DND-41 (cell line): ENCODE measurements at regions not wholly inside any gene's neighbourhood (a gene's known extent, or its start where the extent isn't known, plus 50 kb on each side); places are given as distances from the start of the nearest gene placed in this dataset.

Experiments used
- ATAC-seq: fragments of 200-7000 bp; cut with Tn5 transposase; 3 replicates; pipeline ENCODE4 v1.9.1; 2021; ENCODE audit warnings: low read depth; ENCODE audit not compliant: insufficient read depth
- DNase-seq: peaks from one replicate; pipeline ENCODE4 v3.0.0-alpha.2; 2020
- H2AFZ ChIP-seq: 2 replicates; pipeline ENCODE4 v1.6.0; 2012; ENCODE audit warnings: low read depth, low read length
- H3K27ac ChIP-seq: 2 replicates; pipeline ENCODE4 v1.5.1; 2012; ENCODE audit warnings: low read length, inconsistent platforms
- H3K27me3 ChIP-seq: fragments of 200-600 bp; sonication (generic); 2 replicates; pipeline ENCODE4 v1.6.0; 2012; ENCODE audit warnings: low read length, mild to moderate bottlenecking, inconsistent platforms; ENCODE audit not compliant: insufficient read depth, poor library complexity
- H3K36me3 ChIP-seq: 2 replicates; pipeline ENCODE4 v1.5.1; 2012; ENCODE audit warnings: low read length, inconsistent platforms; ENCODE audit not compliant: insufficient read depth
- H3K4me1 ChIP-seq: 2 replicates; pipeline ENCODE4 v1.5.1; 2012; ENCODE audit warnings: mild to moderate bottlenecking, low read length; ENCODE audit not compliant: insufficient read depth
- H3K4me2 ChIP-seq: 2 replicates; pipeline ENCODE4 v1.6.0; 2012; ENCODE audit warnings: mild to moderate bottlenecking, moderate library complexity, low read length, inconsistent platforms; ENCODE audit not compliant: insufficient read depth
- H3K4me3 ChIP-seq, 2 experiments: fragments of 200-600 bp in 1 of 2; shearing (Covaris generic) in 1 of 2; 2 replicates each; pipeline ENCODE4 v1.5.1; 2012 to 2016; ENCODE audit warnings: inconsistent platforms in 2 of 2, low read length in 2 of 2, mild to moderate bottlenecking in 2 of 2, low read depth in 1 of 2, moderate library complexity in 1 of 2
- H3K79me2 ChIP-seq: 2 replicates; pipeline ENCODE4 v1.6.0; 2012; ENCODE audit warnings: low read length, inconsistent platforms; ENCODE audit not compliant: insufficient read depth
- H3K9ac ChIP-seq: 2 replicates; pipeline ENCODE4 v1.6.0; 2012; ENCODE audit warnings: low read depth, mild to moderate bottlenecking, inconsistent platforms, low read length, moderate library complexity
- H3K9me3 ChIP-seq: 2 replicates; pipeline ENCODE4 v1.5.1; 2012; ENCODE audit warnings: low read length, moderate library complexity, mild to moderate bottlenecking, inconsistent platforms; ENCODE audit not compliant: insufficient read depth, severe bottlenecking
- H4K20me1 ChIP-seq: 2 replicates; pipeline ENCODE4 v1.6.0; 2012; ENCODE audit warnings: low read length; ENCODE audit not compliant: insufficient read depth
- EZH2 ChIP-seq: IDR thresholded peaks from 3 replicates; pipeline ENCODE4 v1.6.1; 2012; ENCODE audit warnings: borderline replicate concordance, low read depth, mild to moderate bottlenecking, moderate library complexity, low read length, inconsistent platforms; ENCODE audit not compliant: severe bottlenecking
- TF ChIP-seq, protein P1 (sequence below): IDR thresholded peaks from 2 replicates; pipeline ENCODE4 v1.5.1; 2012; ENCODE audit warnings: borderline replicate concordance, low read length, moderate library complexity, mild to moderate bottlenecking; ENCODE audit not compliant: poor library complexity, severe bottlenecking; ENCODE audit errors: extremely low read depth

DNA sequence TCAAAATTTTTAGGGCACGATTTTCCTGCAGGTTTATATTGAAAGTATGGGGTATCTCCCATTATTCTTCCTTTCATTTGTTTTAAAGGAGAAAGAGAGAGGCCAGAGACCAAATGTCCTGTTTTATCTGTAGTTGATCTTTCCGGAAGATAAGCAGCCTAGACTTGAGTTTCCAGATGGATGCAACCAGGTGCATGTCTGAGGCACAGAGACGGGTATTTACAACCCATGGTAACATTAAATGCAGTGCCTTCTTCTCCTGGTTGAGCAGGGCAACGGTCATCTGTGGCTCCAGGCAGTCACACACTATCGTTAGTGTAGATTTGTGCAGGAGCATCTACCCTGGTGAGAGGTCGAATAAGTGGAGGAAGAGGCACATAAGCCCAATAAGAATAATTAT, 1507.1 kb downstream of the UQCRFS1 start:
- no peaks in the 10 kb centered on the region for H3K79me2 ChIP-seq
- H2AFZ ChIP-seq = no peak overlapping the region
- H3K4me2 ChIP-seq = no peak overlapping the region
- ATAC-seq (no peak), DNase-seq (no peak)
- no peaks in the 10 kb centered on the region for H3K36me3 ChIP-seq
- H3K27me3 ChIP-seq = no peaks in the 10 kb centered on the region
- no peaks in the 10 kb centered on the region for H3K4me1 ChIP-seq
- no peak overlapping the region for H3K27ac ChIP-seq
- peaks cover 5% of the 10 kb centered on the region for H3K9me3 ChIP-seq
- TF ChIP-seq, protein P1, sequence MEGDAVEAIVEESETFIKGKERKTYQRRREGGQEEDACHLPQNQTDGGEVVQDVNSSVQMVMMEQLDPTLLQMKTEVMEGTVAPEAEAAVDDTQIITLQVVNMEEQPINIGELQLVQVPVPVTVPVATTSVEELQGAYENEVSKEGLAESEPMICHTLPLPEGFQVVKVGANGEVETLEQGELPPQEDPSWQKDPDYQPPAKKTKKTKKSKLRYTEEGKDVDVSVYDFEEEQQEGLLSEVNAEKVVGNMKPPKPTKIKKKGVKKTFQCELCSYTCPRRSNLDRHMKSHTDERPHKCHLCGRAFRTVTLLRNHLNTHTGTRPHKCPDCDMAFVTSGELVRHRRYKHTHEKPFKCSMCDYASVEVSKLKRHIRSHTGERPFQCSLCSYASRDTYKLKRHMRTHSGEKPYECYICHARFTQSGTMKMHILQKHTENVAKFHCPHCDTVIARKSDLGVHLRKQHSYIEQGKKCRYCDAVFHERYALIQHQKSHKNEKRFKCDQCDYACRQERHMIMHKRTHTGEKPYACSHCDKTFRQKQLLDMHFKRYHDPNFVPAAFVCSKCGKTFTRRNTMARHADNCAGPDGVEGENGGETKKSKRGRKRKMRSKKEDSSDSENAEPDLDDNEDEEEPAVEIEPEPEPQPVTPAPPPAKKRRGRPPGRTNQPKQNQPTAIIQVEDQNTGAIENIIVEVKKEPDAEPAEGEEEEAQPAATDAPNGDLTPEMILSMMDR = no peak
- no peak for TF ChIP-seq EZH2
- H3K9ac ChIP-seq = no peak overlapping the region
- H3K4me3 ChIP-seq = no peak overlapping the region
- H4K20me1 ChIP-seq = no peaks in the 10 kb centered on the region

DNA sequence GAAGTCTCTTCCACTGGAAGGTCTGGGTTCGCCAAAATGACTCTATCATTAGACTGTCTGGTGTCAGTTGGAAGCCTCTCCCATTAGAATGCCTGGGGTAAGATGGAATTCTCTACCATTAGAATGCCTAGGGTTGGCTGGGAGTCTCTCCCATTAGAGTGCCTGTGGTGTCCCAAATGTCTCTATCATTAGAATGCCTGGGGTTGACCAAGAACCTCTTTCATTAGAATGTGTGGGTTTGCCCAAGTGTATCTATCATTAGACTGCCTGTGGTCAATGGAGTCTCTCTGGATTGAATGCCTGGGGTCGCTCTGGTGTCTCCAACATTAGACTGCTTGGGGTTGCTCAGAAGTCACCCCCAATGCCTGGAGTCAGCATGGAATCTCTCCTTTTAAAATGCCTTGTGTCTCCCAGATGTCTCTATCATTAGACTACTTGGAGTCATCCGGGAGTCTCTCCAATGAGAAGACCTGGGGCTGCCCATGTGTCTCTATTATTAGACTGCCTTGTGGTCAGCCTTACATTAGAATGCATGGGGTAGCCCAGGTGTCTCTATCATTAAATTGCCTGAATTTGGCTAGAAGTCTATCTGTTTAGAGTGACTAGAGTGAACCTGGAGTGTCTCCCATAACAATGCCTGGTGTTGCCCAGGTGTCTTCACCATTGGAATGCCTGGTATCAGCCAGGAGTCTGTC, 1518.4 kb downstream of the UQCRFS1 start:
- no peak overlapping the region for H3K4me2 ChIP-seq
- H3K36me3 ChIP-seq = no peaks in the 10 kb centered on the region

DNA sequence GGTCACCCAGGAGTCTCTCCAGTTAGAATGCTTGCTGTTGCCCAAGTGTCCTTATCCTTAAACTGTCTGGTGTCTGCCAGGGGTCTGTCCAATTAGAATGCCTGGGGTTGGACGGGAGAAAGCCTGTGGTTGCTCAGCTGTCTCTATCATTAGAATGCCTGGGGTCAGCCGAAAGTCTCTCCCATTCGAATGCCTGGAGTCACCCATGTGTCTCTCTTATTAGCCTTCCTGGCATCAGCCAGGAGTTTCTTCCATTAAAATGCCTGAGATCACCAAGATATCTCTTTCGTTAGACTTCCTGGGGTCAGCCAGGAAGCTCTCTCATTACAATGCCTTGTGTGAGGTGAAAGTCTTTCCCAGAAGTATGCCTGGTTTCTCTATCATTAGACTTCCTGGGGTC, 1521.0 kb downstream of the UQCRFS1 start:
- no peaks in the 10 kb centered on the region for H3K4me1 ChIP-seq
- no peak overlapping the region for H2AFZ ChIP-seq
- no peak for ATAC-seq

More for the DNA sequence above, 1518.4 kb downstream of the UQCRFS1 start:
- DNase-seq (no peak), ATAC-seq (no peak)
- Histone ChIP-seq H3K9ac (no peak overlapping the region), H3K27ac (no peak overlapping the region), H3K4me1 (no peaks in the 10 kb centered on the region), H3K4me3 (no peak overlapping the region), H3K9me3 (no peaks in the 10 kb centered on the region), H3K27me3 (no peaks in the 10 kb centered on the region), H4K20me1 (no peaks in the 10 kb centered on the region), H3K79me2 (no peaks in the 10 kb centered on the region), H2AFZ (no peak overlapping the region)
- TF ChIP-seq, protein P1 = no peak
- TF ChIP-seq EZH2 = no peak

More for the DNA sequence above, 1521.0 kb downstream of the UQCRFS1 start:
- no peaks in the 10 kb centered on the region for H3K79me2 ChIP-seq
- TF ChIP-seq, protein P1 = no peak
- TF ChIP-seq EZH2 = no peak
- H4K20me1 ChIP-seq = no peaks in the 10 kb centered on the region
- no peak overlapping the region for H3K9ac ChIP-seq
- no peak overlapping the region for H3K27ac ChIP-seq
- H3K27me3 ChIP-seq = no peaks in the 10 kb centered on the region
- no peak overlapping the region for H3K4me2 ChIP-seq
- no peaks in the 10 kb centered on the region for H3K36me3 ChIP-seq
- H3K9me3 ChIP-seq = no peaks in the 10 kb centered on the region
- H3K4me3 ChIP-seq = no peak overlapping the region
- no peak for DNase-seq
